HG03521 (cell line): ENCODE measurements at regions not wholly inside any gene's neighbourhood (a gene's known extent, or its start where the extent isn't known, plus 50 kb on each side); places are given as distances from the start of the nearest gene placed in this dataset.
"Not testable (repeated sequence)": the region's sequence is repeated elsewhere in the genome, so short reads cannot be mapped to it uniquely, and the experiment has no call there.

ENCODE experiments used
- ATAC-seq: cut with Tn5 transposase; IDR thresholded peaks from one replicate; pipeline ENCODE4 v1.9.1; 2021; ENCODE audit warnings: mild to moderate bottlenecking, moderate library complexity; ENCODE audit not compliant: unreplicated experiment

GRCh38 chr1:200254602-200255001 is 155.2 kb downstream of the ZNF281 start:
- ATAC-seq: not testable (repeated sequence)

GRCh38 chr1:200253774-200254495 is 155.9 kb downstream of the ZNF281 start:
- ATAC-seq: no peak

GRCh38 chr1:200252531-200252930 is 157.3 kb downstream of the ZNF281 start:
- ATAC-seq: no peak

- ATAC-seq: no peak
These were observed 159.4 kb downstream of the ZNF281 start for GRCh38 chr1:200250469-200250868.

- ATAC-seq: no peak
These were observed 161.3 kb downstream of the ZNF281 start for GRCh38 chr1:200248541-200248940.

GRCh38 chr1:200247518-200247917 is 162.3 kb downstream of the ZNF281 start:
- ATAC-seq: no peak

- no peak for ATAC-seq
These were observed 164.4 kb downstream of the ZNF281 start for GRCh38 chr1:200245473-200245872.

- ATAC-seq: no peak
These were observed 166.8 kb downstream of the ZNF281 start for GRCh38 chr1:200243042-200243437.

GRCh38 chr1:200242110-200243041 is 167.5 kb downstream of the ZNF281 start:
- no peak for ATAC-seq

GRCh38 chr1:200240656-200241055 is 169.2 kb downstream of the ZNF281 start:
- no peak for ATAC-seq

GRCh38 chr1:200238311-200238710 is 171.5 kb downstream of the ZNF281 start:
- ATAC-seq: no peak

- no peak for ATAC-seq
These were observed 172.8 kb downstream of the ZNF281 start for GRCh38 chr1:200237066-200237465.

GRCh38 chr1:200234938-200235337 is 174.9 kb downstream of the ZNF281 start:
- ATAC-seq: no peak

GRCh38 chr1:200233393-200233792 is 176.4 kb downstream of the ZNF281 start:
- no peak for ATAC-seq

- no peak for ATAC-seq
These were observed 178.0 kb downstream of the ZNF281 start for GRCh38 chr1:200231787-200232231.

- no peak for ATAC-seq
These were observed 179.2 kb downstream of the ZNF281 start for GRCh38 chr1:200230671-200231070.

GRCh38 chr1:200228486-200228885 is 181.3 kb downstream of the ZNF281 start:
- ATAC-seq: no peak

GRCh38 chr1:200228081-200228480 is 181.8 kb downstream of the ZNF281 start:
- ATAC-seq: no peak
